ENCODE measurements at regions not wholly inside any gene's neighbourhood (a gene's known extent, or its start where the extent isn't known, plus 50 kb on each side); places are given as distances from the start of the nearest gene placed in this dataset.

- TF ChIP-seq CTCF (IDR thresholded peaks at IDR 0.05; ENCODE audit: low read length, missing control alignments), result no peak
- DNase-seq (ENCODE audit: low read depth), result no peak
- H3K4me3 ChIP-seq (replicated peaks; ENCODE audit: low read depth, low read length), result no peak overlapping the region
These were observed 115.5 kb downstream of the SOD2 start for GRCh38 chr6:159577564-159577963.

DNA sequence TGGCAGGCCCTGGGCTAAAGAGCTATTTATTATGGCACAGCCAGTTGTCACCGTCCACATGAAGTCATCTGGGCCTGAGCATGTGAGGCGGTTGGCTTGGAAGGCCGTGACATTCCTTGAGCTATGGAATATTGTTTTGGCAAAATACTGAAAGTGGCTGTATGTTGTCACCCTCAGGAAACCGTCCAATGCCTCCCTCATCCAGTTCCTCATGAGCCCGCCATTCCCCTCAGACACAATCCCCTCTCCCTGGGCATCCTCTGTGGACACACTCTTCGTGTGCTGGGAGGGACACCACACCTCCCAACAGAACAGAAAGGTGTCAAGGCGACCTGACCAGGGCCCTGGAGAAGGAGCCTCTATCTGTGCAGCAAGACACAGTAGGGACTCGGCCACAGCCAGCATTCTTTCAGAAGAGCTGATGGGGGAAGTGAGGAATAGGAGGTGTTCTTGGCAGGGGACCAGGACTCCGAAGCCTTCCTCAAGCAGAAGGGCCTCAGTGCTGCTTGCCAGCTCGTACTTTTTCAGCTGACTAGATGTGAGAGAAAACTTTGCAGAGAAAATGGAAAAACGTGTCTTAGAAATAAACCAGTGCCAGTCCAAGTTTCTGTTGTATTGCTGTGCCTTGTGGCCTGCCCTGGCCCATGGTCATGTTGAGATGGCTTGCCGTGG, 120.5 kb downstream of the SOD2 start:
- DNase-seq (ENCODE audit: low read depth), result no peak
- no peak overlapping the region for H3K4me3 ChIP-seq (replicated peaks; ENCODE audit: low read depth, low read length)
- no peak for TF ChIP-seq CTCF (IDR thresholded peaks at IDR 0.05; ENCODE audit: low read length, missing control alignments)

GRCh38 chr6:159565181-159565710, 127.8 kb downstream of the SOD2 start:
- no peak for DNase-seq (ENCODE audit: low read depth)
- TF ChIP-seq CTCF (IDR thresholded peaks at IDR 0.05; ENCODE audit: low read length, missing control alignments), result no peak

DNA sequence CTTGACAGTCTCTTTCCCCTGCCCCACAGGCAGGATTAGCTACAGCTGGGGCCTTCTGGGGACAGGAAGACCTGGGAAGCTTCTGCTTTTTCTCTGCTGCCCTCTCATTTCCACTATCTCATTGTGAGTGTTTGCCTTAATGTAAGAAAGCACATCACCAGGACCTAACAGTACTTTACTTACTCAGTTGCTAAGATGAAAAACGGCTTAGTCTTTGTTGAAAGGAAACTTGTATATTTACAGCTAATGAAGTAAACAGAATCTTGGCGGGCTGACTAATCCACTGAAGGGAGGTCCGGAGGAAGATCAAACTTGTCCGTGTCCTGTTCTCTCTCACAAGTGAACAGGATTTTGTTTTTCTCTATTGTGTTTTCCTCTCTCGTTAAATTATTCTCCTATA, 128.6 kb downstream of the SOD2 start:
- no peak for DNase-seq (ENCODE audit: low read depth)
- no peak for TF ChIP-seq CTCF (IDR thresholded peaks at IDR 0.05; ENCODE audit: low read length, missing control alignments)
- no peak overlapping the region for H3K4me3 ChIP-seq (replicated peaks; ENCODE audit: low read depth, low read length)

More at GRCh38 chr6:159565181-159565710, 127.8 kb downstream of the SOD2 start:
- H3K4me3 ChIP-seq (replicated peaks; ENCODE audit: low read depth, low read length), result no peak overlapping the region

- no peak for TF ChIP-seq CTCF (IDR thresholded peaks at IDR 0.05; ENCODE audit: low read length, missing control alignments)
- no peak overlapping the region for H3K4me3 ChIP-seq (replicated peaks; ENCODE audit: low read depth, low read length)
- no peak for DNase-seq (ENCODE audit: low read depth)
These were observed 136.0 kb downstream of the SOD2 start for GRCh38 chr6:159557031-159557430.

GRCh38 chr6:159555082-159555875, 137.8 kb downstream of the SOD2 start:
- no peak overlapping the region for H3K4me3 ChIP-seq (replicated peaks; ENCODE audit: low read depth, low read length)
- no peak for TF ChIP-seq CTCF (IDR thresholded peaks at IDR 0.05; ENCODE audit: low read length, missing control alignments)
- DNase-seq (ENCODE audit: low read depth), result no peak
